GM12878 (cell line): ENCODE measurements at regions not wholly inside any gene's neighbourhood (a gene's known extent, or its start where the extent isn't known, plus 50 kb on each side); places are given as distances from the start of the nearest gene placed in this dataset.

ENCODE experiments used
- CHD1 ChIP-seq: IDR thresholded peaks from 2 replicates; pipeline ENCODE4 v1.6.1; 2012; ENCODE audit warnings: low read depth, low read length, improper control_type of control experiment
- CREM ChIP-seq: IDR thresholded peaks from 2 replicates; pipeline ENCODE4 v1.6.1; 2014; ENCODE audit warnings: antibody characterized with exemption, low read depth
- CTCF ChIP-seq, 3 experiments: IDR thresholded peaks in 2 of 3; conservative IDR thresholded peaks in 1 of 3; 2 replicates each; pipeline ENCODE4 v1.5.1; 2011; ENCODE audit warnings: low read depth in 3 of 3, low read length in 3 of 3, mild to moderate bottlenecking in 3 of 3, control low read depth in 2 of 3, moderate library complexity in 2 of 3, inconsistent platforms in 1 of 3, mixed read lengths in 1 of 3; ENCODE audit not compliant: control insufficient read depth in 2 of 3, insufficient read depth in 1 of 3; ENCODE audit errors: extremely low read depth in 1 of 3
- HDAC6 ChIP-seq: fragments of 200-600 bp; sonication (generic); IDR thresholded peaks from one replicate; pipeline ENCODE4 v1.8.0; 2017; ENCODE audit warnings: antibody characterized with exemption; ENCODE audit not compliant: unreplicated experiment
- JUND ChIP-seq: IDR thresholded peaks from 2 replicates; pipeline ENCODE4 v1.6.1; 2012; ENCODE audit warnings: low read depth, mild to moderate bottlenecking, low read length, improper control_type of control experiment, moderate library complexity
- MYC ChIP-seq: IDR thresholded peaks from 2 replicates; pipeline ENCODE4 v1.6.1; 2011; ENCODE audit warnings: mild to moderate bottlenecking, low read length, moderate library complexity, inconsistent platforms; ENCODE audit not compliant: insufficient read depth, insufficient replicate concordance, insufficient read length, severe bottlenecking
- NFYB ChIP-seq: IDR thresholded peaks from 2 replicates; pipeline ENCODE4 v1.6.1; 2011; ENCODE audit warnings: low read depth, mild to moderate bottlenecking, low read length, improper control_type of control experiment, moderate library complexity; ENCODE audit not compliant: insufficient read depth
- POLR2A ChIP-seq: IDR thresholded peaks from 2 replicates; pipeline ENCODE4 v1.6.1; 2011; ENCODE audit warnings: low read depth, mild to moderate bottlenecking, low read length
- TAF1 ChIP-seq: IDR thresholded peaks from 2 replicates; pipeline ENCODE4 v1.6.1; 2011; ENCODE audit warnings: mild to moderate bottlenecking, low read depth, low read length, borderline replicate concordance
- TCF7 ChIP-seq: IDR thresholded peaks from 2 replicates; pipeline ENCODE4 v1.6.1; 2014; ENCODE audit warnings: antibody characterized with exemption, borderline replicate concordance
- ZZZ3 ChIP-seq: IDR thresholded peaks from 2 replicates; pipeline ENCODE4 v1.6.1; 2011; ENCODE audit warnings: low read depth; ENCODE audit not compliant: control insufficient read depth, insufficient read length
- TF ChIP-seq, protein P1 (sequence below): IDR thresholded peaks from 2 replicates; pipeline ENCODE4 v1.6.1; 2011; ENCODE audit warnings: mild to moderate bottlenecking, low read depth, low read length, moderate library complexity; ENCODE audit not compliant: insufficient replicate concordance
- TF ChIP-seq, protein P2 (sequence below): fragments of 450-650 bp; IDR thresholded peaks from 2 replicates; pipeline ENCODE4 v1.6.1; 2017; ENCODE audit warnings: antibody characterized with exemption, mild to moderate bottlenecking, moderate library complexity
- TF ChIP-seq, protein P3 (sequence below): IDR thresholded peaks from 2 replicates; pipeline ENCODE4 v1.6.1; 2012; ENCODE audit warnings: improper control_type of control experiment, low read depth, low read length; ENCODE audit not compliant: insufficient replicate concordance

GRCh38 chr7:124689931-124690330, 75.7 kb downstream of the GPR37 start:
- TF ChIP-seq HDAC6 (no peak), CTCF (IDR thresholded peaks at IDR 0.05 in 2 of 3, conservative IDR thresholded peaks at IDR 0.05 in 1 of 3; ENCODE audit: control insufficient read depth in 2 of 3, extremely low read depth in 1 of 3, insufficient read depth in 1 of 3, low read depth in 3 of 3, low read length in 3 of 3) (no peak), JUND (no peak), MYC (no peak), POLR2A (no peak), NFYB (no peak), ZZZ3 (no peak), CHD1 (no peak), CREM (no peak), TCF7 (no peak), TAF1 (no peak)
- TF ChIP-seq, protein P1, sequence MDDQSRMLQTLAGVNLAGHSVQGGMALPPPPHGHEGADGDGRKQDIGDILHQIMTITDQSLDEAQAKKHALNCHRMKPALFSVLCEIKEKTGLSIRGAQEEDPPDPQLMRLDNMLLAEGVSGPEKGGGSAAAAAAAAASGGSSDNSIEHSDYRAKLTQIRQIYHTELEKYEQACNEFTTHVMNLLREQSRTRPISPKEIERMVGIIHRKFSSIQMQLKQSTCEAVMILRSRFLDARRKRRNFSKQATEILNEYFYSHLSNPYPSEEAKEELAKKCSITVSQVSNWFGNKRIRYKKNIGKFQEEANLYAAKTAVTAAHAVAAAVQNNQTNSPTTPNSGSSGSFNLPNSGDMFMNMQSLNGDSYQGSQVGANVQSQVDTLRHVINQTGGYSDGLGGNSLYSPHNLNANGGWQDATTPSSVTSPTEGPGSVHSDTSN = no peak
- TF ChIP-seq, protein P2, sequence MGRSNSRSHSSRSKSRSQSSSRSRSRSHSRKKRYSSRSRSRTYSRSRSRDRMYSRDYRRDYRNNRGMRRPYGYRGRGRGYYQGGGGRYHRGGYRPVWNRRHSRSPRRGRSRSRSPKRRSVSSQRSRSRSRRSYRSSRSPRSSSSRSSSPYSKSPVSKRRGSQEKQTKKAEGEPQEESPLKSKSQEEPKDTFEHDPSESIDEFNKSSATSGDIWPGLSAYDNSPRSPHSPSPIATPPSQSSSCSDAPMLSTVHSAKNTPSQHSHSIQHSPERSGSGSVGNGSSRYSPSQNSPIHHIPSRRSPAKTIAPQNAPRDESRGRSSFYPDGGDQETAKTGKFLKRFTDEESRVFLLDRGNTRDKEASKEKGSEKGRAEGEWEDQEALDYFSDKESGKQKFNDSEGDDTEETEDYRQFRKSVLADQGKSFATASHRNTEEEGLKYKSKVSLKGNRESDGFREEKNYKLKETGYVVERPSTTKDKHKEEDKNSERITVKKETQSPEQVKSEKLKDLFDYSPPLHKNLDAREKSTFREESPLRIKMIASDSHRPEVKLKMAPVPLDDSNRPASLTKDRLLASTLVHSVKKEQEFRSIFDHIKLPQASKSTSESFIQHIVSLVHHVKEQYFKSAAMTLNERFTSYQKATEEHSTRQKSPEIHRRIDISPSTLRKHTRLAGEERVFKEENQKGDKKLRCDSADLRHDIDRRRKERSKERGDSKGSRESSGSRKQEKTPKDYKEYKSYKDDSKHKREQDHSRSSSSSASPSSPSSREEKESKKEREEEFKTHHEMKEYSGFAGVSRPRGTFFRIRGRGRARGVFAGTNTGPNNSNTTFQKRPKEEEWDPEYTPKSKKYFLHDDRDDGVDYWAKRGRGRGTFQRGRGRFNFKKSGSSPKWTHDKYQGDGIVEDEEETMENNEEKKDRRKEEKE = no peak
- TF ChIP-seq, protein P3, sequence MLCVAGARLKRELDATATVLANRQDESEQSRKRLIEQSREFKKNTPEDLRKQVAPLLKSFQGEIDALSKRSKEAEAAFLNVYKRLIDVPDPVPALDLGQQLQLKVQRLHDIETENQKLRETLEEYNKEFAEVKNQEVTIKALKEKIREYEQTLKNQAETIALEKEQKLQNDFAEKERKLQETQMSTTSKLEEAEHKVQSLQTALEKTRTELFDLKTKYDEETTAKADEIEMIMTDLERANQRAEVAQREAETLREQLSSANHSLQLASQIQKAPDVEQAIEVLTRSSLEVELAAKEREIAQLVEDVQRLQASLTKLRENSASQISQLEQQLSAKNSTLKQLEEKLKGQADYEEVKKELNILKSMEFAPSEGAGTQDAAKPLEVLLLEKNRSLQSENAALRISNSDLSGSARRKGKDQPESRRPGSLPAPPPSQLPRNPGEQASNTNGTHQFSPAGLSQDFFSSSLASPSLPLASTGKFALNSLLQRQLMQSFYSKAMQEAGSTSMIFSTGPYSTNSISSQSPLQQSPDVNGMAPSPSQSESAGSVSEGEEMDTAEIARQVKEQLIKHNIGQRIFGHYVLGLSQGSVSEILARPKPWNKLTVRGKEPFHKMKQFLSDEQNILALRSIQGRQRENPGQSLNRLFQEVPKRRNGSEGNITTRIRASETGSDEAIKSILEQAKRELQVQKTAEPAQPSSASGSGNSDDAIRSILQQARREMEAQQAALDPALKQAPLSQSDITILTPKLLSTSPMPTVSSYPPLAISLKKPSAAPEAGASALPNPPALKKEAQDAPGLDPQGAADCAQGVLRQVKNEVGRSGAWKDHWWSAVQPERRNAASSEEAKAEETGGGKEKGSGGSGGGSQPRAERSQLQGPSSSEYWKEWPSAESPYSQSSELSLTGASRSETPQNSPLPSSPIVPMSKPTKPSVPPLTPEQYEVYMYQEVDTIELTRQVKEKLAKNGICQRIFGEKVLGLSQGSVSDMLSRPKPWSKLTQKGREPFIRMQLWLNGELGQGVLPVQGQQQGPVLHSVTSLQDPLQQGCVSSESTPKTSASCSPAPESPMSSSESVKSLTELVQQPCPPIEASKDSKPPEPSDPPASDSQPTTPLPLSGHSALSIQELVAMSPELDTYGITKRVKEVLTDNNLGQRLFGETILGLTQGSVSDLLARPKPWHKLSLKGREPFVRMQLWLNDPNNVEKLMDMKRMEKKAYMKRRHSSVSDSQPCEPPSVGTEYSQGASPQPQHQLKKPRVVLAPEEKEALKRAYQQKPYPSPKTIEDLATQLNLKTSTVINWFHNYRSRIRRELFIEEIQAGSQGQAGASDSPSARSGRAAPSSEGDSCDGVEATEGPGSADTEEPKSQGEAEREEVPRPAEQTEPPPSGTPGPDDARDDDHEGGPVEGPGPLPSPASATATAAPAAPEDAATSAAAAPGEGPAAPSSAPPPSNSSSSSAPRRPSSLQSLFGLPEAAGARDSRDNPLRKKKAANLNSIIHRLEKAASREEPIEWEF = no peak
